ENCODE measurements at regions not wholly inside any gene's neighbourhood (a gene's known extent, or its start where the extent isn't known, plus 50 kb on each side); places are given as distances from the start of the nearest gene placed in this dataset.

GRCh38 chr11:116650052-116650451 is 122.7 kb downstream of the BUD13 start:
- no peaks in the 10 kb centered on the region for H3K36me3 ChIP-seq (ENCODE audit: control insufficient read depth, insufficient read depth, low read length)
- no peak overlapping the region for H3K27ac ChIP-seq (ENCODE audit: low read depth, low read length)
- no peak overlapping the region for H3K4me3 ChIP-seq (ENCODE audit: low read depth, low read length)
- no peak overlapping the region for H3K9ac ChIP-seq (ENCODE audit: low read depth, low read length)
- no peaks in the 10 kb centered on the region for H3K9me3 ChIP-seq (ENCODE audit: control insufficient read depth, insufficient read depth, low read length)
- H3K4me1 ChIP-seq (ENCODE audit: control insufficient read depth, insufficient read depth, low read length), result peaks cover 6% of the 10 kb centered on the region; the same call in 1 of the 2 replicates
- no peaks in the 10 kb centered on the region for H3K27me3 ChIP-seq (ENCODE audit: control insufficient read depth, insufficient read depth, low read length)

- no peaks in the 10 kb centered on the region for H3K27me3 ChIP-seq (ENCODE audit: control insufficient read depth, insufficient read depth, low read length)
- H3K9me3 ChIP-seq (ENCODE audit: control insufficient read depth, insufficient read depth, low read length), result no peaks in the 10 kb centered on the region
- H3K27ac ChIP-seq (ENCODE audit: low read depth, low read length), result no peak overlapping the region
- no peak overlapping the region for H3K9ac ChIP-seq (ENCODE audit: low read depth, low read length)
- H3K4me1 ChIP-seq (ENCODE audit: control insufficient read depth, insufficient read depth, low read length), result peaks cover 6% of the 10 kb centered on the region; the same call in 1 of the 2 replicates
- H3K4me3 ChIP-seq (ENCODE audit: low read depth, low read length), result no peak overlapping the region
- H3K36me3 ChIP-seq (ENCODE audit: control insufficient read depth, insufficient read depth, low read length), result no peaks in the 10 kb centered on the region
Observed at GRCh38 chr11:116649268-116649667, 123.5 kb downstream of the BUD13 start.

- Histone ChIP-seq H3K4me1 (ENCODE audit: control insufficient read depth, insufficient read depth, low read length) (peaks cover 6% of the 10 kb centered on the region; the same call in 1 of the 2 replicates), H3K27me3 (ENCODE audit: control insufficient read depth, insufficient read depth, low read length) (no peaks in the 10 kb centered on the region), H3K9ac (ENCODE audit: low read depth, low read length) (no peak overlapping the region), H3K36me3 (ENCODE audit: control insufficient read depth, insufficient read depth, low read length) (no peaks in the 10 kb centered on the region), H3K27ac (ENCODE audit: low read depth, low read length) (no peak overlapping the region), H3K4me3 (ENCODE audit: low read depth, low read length) (no peak overlapping the region), H3K9me3 (ENCODE audit: control insufficient read depth, insufficient read depth, low read length) (no peaks in the 10 kb centered on the region)
Observed at GRCh38 chr11:116648247-116649174, 124.3 kb downstream of the BUD13 start.

GRCh38 chr11:116647305-116648080 is 125.3 kb downstream of the BUD13 start:
- H3K36me3 ChIP-seq (ENCODE audit: control insufficient read depth, insufficient read depth, low read length), result no peaks in the 10 kb centered on the region
- H3K4me3 ChIP-seq (ENCODE audit: low read depth, low read length), result no peak overlapping the region
- H3K27me3 ChIP-seq (ENCODE audit: control insufficient read depth, insufficient read depth, low read length), result no peaks in the 10 kb centered on the region
- H3K4me1 ChIP-seq (ENCODE audit: control insufficient read depth, insufficient read depth, low read length), result peaks cover 6% of the 10 kb centered on the region; the same call in 1 of the 2 replicates
- H3K27ac ChIP-seq (ENCODE audit: low read depth, low read length), result no peak overlapping the region
- H3K9me3 ChIP-seq (ENCODE audit: control insufficient read depth, insufficient read depth, low read length), result no peaks in the 10 kb centered on the region
- H3K9ac ChIP-seq (ENCODE audit: low read depth, low read length), result no peak overlapping the region

GRCh38 chr11:116646191-116646590 is 126.6 kb downstream of the BUD13 start:
- no peak overlapping the region for H3K27ac ChIP-seq (ENCODE audit: low read depth, low read length)
- no peak overlapping the region for H3K4me3 ChIP-seq (ENCODE audit: low read depth, low read length)
- no peak overlapping the region for H3K9ac ChIP-seq (ENCODE audit: low read depth, low read length)
- H3K4me1 ChIP-seq (ENCODE audit: control insufficient read depth, insufficient read depth, low read length), result no peaks in the 10 kb centered on the region
- no peaks in the 10 kb centered on the region for H3K27me3 ChIP-seq (ENCODE audit: control insufficient read depth, insufficient read depth, low read length)
- no peaks in the 10 kb centered on the region for H3K36me3 ChIP-seq (ENCODE audit: control insufficient read depth, insufficient read depth, low read length)
- no peaks in the 10 kb centered on the region for H3K9me3 ChIP-seq (ENCODE audit: control insufficient read depth, insufficient read depth, low read length)

- no peak overlapping the region for H3K27ac ChIP-seq (ENCODE audit: low read depth, low read length)
Observed at GRCh38 chr11:116644941-116645305, 127.9 kb downstream of the BUD13 start.

GRCh38 chr11:116644201-116644940 is 128.4 kb downstream of the BUD13 start:
- Histone ChIP-seq H3K4me3 (ENCODE audit: low read depth, low read length) (no peak overlapping the region), H3K27me3 (ENCODE audit: control insufficient read depth, insufficient read depth, low read length) (no peaks in the 10 kb centered on the region), H3K4me1 (ENCODE audit: control insufficient read depth, insufficient read depth, low read length) (no peaks in the 10 kb centered on the region), H3K36me3 (ENCODE audit: control insufficient read depth, insufficient read depth, low read length) (no peaks in the 10 kb centered on the region), H3K9ac (ENCODE audit: low read depth, low read length) (no peak overlapping the region), H3K27ac (ENCODE audit: low read depth, low read length) (no peak overlapping the region), H3K9me3 (ENCODE audit: control insufficient read depth, insufficient read depth, low read length) (no peaks in the 10 kb centered on the region)

More at GRCh38 chr11:116644941-116645305, 127.9 kb downstream of the BUD13 start:
- no peaks in the 10 kb centered on the region for H3K4me1 ChIP-seq (ENCODE audit: control insufficient read depth, insufficient read depth, low read length)
- no peaks in the 10 kb centered on the region for H3K9me3 ChIP-seq (ENCODE audit: control insufficient read depth, insufficient read depth, low read length)
- no peaks in the 10 kb centered on the region for H3K36me3 ChIP-seq (ENCODE audit: control insufficient read depth, insufficient read depth, low read length)
- H3K4me3 ChIP-seq (ENCODE audit: low read depth, low read length), result no peak overlapping the region
- no peaks in the 10 kb centered on the region for H3K27me3 ChIP-seq (ENCODE audit: control insufficient read depth, insufficient read depth, low read length)
- no peak overlapping the region for H3K9ac ChIP-seq (ENCODE audit: low read depth, low read length)

- Histone ChIP-seq H3K4me3 (ENCODE audit: low read depth, low read length) (no peak overlapping the region), H3K27me3 (ENCODE audit: control insufficient read depth, insufficient read depth, low read length) (no peaks in the 10 kb centered on the region), H3K36me3 (ENCODE audit: control insufficient read depth, insufficient read depth, low read length) (no peaks in the 10 kb centered on the region), H3K4me1 (ENCODE audit: control insufficient read depth, insufficient read depth, low read length) (no peaks in the 10 kb centered on the region), H3K27ac (ENCODE audit: low read depth, low read length) (no peak overlapping the region), H3K9me3 (ENCODE audit: control insufficient read depth, insufficient read depth, low read length) (no peaks in the 10 kb centered on the region), H3K9ac (ENCODE audit: low read depth, low read length) (no peak overlapping the region)
Observed at GRCh38 chr11:116643521-116643920, 129.3 kb downstream of the BUD13 start.

- Histone ChIP-seq H3K9me3 (ENCODE audit: control insufficient read depth, insufficient read depth, low read length) (no peaks in the 10 kb centered on the region), H3K4me1 (ENCODE audit: control insufficient read depth, insufficient read depth, low read length) (no peaks in the 10 kb centered on the region), H3K4me3 (ENCODE audit: low read depth, low read length) (no peak overlapping the region), H3K27ac (ENCODE audit: low read depth, low read length) (no peak overlapping the region), H3K9ac (ENCODE audit: low read depth, low read length) (no peak overlapping the region), H3K27me3 (ENCODE audit: control insufficient read depth, insufficient read depth, low read length) (no peaks in the 10 kb centered on the region), H3K36me3 (ENCODE audit: control insufficient read depth, insufficient read depth, low read length) (no peaks in the 10 kb centered on the region)
Observed at GRCh38 chr11:116642902-116643301, 129.9 kb downstream of the BUD13 start.

- Histone ChIP-seq H3K27me3 (ENCODE audit: control insufficient read depth, insufficient read depth, low read length) (no peaks in the 10 kb centered on the region), H3K4me1 (ENCODE audit: control insufficient read depth, insufficient read depth, low read length) (no peaks in the 10 kb centered on the region), H3K9ac (ENCODE audit: low read depth, low read length) (no peak overlapping the region), H3K9me3 (ENCODE audit: control insufficient read depth, insufficient read depth, low read length) (no peaks in the 10 kb centered on the region), H3K27ac (ENCODE audit: low read depth, low read length) (no peak overlapping the region), H3K36me3 (ENCODE audit: control insufficient read depth, insufficient read depth, low read length) (no peaks in the 10 kb centered on the region), H3K4me3 (ENCODE audit: low read depth, low read length) (no peak overlapping the region)
Observed at GRCh38 chr11:116642481-116642880, 130.3 kb downstream of the BUD13 start.
